ENCODE measurements at regions not wholly inside any gene's neighbourhood (a gene's known extent, or its start where the extent isn't known, plus 50 kb on each side); places are given as distances from the start of the nearest gene placed in this dataset.

GRCh38 chr15:31268911-31269784, 57.5 kb upstream of the KLF13 start:
- H3K36me3 ChIP-seq (ENCODE audit: insufficient read depth, low read length), result no peaks in the 10 kb centered on the region
- H2AFZ ChIP-seq (ENCODE audit: low read depth, low read length), result no peak overlapping the region
- no peak overlapping the region for H3K9ac ChIP-seq (ENCODE audit: low read length)
- no peak overlapping the region for H3K4me2 ChIP-seq (ENCODE audit: low read length)
- TF ChIP-seq REST (IDR thresholded peaks at IDR 0.05; ENCODE audit: borderline replicate concordance) (no peak), EZH2 (IDR thresholded peaks at IDR 0.05; ENCODE audit: borderline replicate concordance, insufficient read depth, low read length, poor library complexity, severe bottlenecking) (no peak), CTCF (IDR thresholded peaks at IDR 0.05; ENCODE audit: poor library complexity, severe bottlenecking) (no peak), MXI1 (conservative IDR thresholded peaks at IDR 0.05; ENCODE audit: poor library complexity, severe bottlenecking) (no peak), POLR2AphosphoS5 (IDR thresholded peaks at IDR 0.05) (no peak), RAD21 (conservative IDR thresholded peaks at IDR 0.05) (no peak), TAF1 (IDR thresholded peaks at IDR 0.05; ENCODE audit: low read depth) (no peak), EP300 (conservative IDR thresholded peaks at IDR 0.05; ENCODE audit: poor library complexity, severe bottlenecking) (no peak), SMC3 (conservative IDR thresholded peaks at IDR 0.05; ENCODE audit: poor library complexity) (no peak)
- H3K79me2 ChIP-seq (replicated peaks; ENCODE audit: insufficient read depth, low read length), result no peaks in the 10 kb centered on the region
- H4K20me1 ChIP-seq (ENCODE audit: insufficient read depth), result no peaks in the 10 kb centered on the region
- no peaks in the 10 kb centered on the region for H3K9me2 ChIP-seq (ENCODE audit: insufficient read depth, low read length)
- no peaks in the 10 kb centered on the region for H3K9me3 ChIP-seq (ENCODE audit: low read length)
- H3K27ac ChIP-seq (ENCODE audit: low read length), result no peak overlapping the region
- no peaks in the 10 kb centered on the region for H3F3A ChIP-seq (ENCODE audit: insufficient read depth, low read length, poor library complexity, severe bottlenecking)
- H3K27me3 ChIP-seq (ENCODE audit: insufficient read depth, low read depth, low read length), result no peaks in the 10 kb centered on the region
- H3K4me3 ChIP-seq (ENCODE audit: low read length), result no peak overlapping the region

GRCh38 chr15:31269816-31270575, 56.6 kb upstream of the KLF13 start:
- Histone ChIP-seq H3K4me2 (ENCODE audit: low read length) (no peak overlapping the region), H3K9me3 (ENCODE audit: low read length) (no peaks in the 10 kb centered on the region), H2AFZ (ENCODE audit: low read depth, low read length) (no peak overlapping the region), H3K9me2 (ENCODE audit: insufficient read depth, low read length) (no peaks in the 10 kb centered on the region), H3K27ac (ENCODE audit: low read length) (no peak overlapping the region), H4K20me1 (ENCODE audit: insufficient read depth) (no peaks in the 10 kb centered on the region), H3K36me3 (ENCODE audit: insufficient read depth, low read length) (no peaks in the 10 kb centered on the region), H3K9ac (ENCODE audit: low read length) (no peak overlapping the region), H3K79me2 (replicated peaks; ENCODE audit: insufficient read depth, low read length) (no peaks in the 10 kb centered on the region), H3F3A (ENCODE audit: insufficient read depth, low read length, poor library complexity, severe bottlenecking) (no peaks in the 10 kb centered on the region), H3K27me3 (ENCODE audit: insufficient read depth, low read depth, low read length) (no peaks in the 10 kb centered on the region), H3K4me3 (ENCODE audit: low read length) (no peak overlapping the region)
- TF ChIP-seq EP300 (conservative IDR thresholded peaks at IDR 0.05; ENCODE audit: poor library complexity, severe bottlenecking) (no peak), TAF1 (IDR thresholded peaks at IDR 0.05; ENCODE audit: low read depth) (no peak), REST (IDR thresholded peaks at IDR 0.05; ENCODE audit: borderline replicate concordance) (no peak), MXI1 (conservative IDR thresholded peaks at IDR 0.05; ENCODE audit: poor library complexity, severe bottlenecking) (no peak), SMC3 (conservative IDR thresholded peaks at IDR 0.05; ENCODE audit: poor library complexity) (no peak)
